ENCODE measurements at regions not wholly inside any gene's neighbourhood (a gene's known extent, or its start where the extent isn't known, plus 50 kb on each side); places are given as distances from the start of the nearest gene placed in this dataset.
"Not testable (repeated sequence)": the region's sequence is repeated elsewhere in the genome, so short reads cannot be mapped to it uniquely, and the experiment has no call there.

DNA sequence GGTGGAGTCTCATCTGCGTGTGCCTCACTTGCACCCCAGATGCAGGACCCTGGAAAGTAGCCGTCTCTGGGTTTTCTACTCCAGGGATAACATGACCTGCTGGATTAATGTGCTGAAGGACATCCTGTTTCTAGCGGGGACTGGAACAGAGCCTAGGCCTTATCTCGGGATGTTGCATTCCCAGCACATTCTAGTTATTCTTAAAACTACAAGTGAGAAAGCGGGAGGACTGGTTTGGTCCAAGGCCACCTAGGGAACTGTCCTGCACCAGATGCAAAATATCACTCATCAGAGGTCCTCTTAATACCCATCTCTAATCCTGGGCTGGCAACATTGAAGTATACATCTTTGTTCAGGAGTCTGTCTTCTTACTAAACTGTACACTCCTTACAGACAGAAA is 179.9 kb downstream of the ZC3H11B start:
- no peak for DNase-seq (ENCODE audit: low read depth in 2 of 2)

DNA sequence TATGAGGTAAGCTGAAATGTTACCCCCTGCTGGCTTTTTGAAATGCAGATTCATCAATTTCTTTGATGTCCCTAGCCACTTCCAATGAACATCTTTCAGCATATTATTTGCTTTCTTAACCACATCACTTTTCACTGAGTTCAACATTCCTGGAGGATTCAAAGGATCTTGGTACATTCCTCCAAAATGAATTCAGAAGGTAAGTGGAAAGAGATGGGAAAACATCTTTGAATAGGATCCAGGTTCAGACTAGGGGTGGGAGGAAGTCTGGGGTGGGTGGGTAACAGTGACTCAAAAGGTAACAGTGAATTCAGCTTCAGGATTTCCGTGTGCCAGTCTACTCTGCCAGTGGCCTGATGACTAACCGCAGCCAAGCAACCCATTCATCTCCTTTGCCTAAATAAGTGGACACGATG is 180.7 kb downstream of the ZC3H11B start:
- no peak for DNase-seq (ENCODE audit: low read depth in 2 of 2)

DNA sequence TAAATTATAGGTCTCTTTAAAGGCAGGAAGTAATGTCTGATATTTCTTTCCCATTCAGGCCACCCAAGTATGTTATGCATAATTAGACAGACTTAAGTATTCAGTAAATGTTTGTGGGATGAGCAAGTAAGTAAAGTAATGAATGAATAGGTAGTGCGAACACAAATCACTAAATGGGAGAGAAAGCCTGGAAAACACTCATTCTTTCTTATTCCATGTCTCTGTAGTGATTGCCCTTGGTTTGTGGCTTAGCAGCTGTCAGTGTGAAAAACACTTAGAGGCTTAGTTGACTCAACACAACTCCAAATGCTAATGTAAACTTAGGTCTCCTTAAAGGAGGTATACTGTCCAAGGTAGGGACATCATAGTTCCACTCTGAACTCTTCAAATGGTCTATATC is 182.5 kb downstream of the ZC3H11B start:
- DNase-seq (ENCODE audit: low read depth in 2 of 2): no peak

DNA sequence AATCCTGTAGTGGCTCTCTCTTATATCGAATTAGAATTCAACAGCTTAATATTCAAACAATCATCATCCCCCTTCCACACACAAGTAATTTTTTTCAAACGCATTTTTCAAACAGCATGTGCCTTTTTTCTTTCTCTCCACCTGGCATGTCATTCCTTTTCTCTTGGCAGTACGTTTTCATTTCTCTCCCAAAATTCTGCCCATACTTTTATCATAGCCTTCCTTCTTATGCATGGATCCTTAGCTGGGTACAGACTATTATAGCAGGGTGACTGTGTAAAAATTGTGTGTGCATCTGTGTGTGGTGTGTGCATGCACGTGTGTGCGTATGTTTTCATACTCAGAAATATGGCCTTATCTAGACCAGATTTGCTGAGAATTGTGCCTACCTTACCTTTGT is 184.3 kb downstream of the ZC3H11B start:
- DNase-seq (ENCODE audit: low read depth in 2 of 2): no peak

DNA sequence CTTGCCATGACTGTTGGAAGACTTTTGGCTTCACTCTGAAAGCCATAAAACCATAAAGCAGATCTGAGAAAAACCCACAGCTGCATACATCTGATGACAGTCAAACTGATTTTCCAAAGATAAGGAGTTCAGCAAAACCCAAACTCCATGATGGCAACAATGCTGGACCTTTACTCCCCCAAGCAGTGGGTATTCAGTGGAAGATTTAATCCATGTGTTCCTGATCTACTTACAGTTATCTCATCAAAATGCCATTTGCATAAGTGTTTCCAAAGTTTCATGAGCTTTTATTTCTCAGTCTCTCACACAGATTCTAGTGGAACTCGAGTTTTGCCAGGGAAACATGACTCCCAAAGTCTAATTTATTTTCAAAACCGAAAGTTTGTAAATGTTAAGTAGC is 184.9 kb downstream of the ZC3H11B start:
- DNase-seq (ENCODE audit: low read depth in 2 of 2): peak; percentile 25 to 34

DNA sequence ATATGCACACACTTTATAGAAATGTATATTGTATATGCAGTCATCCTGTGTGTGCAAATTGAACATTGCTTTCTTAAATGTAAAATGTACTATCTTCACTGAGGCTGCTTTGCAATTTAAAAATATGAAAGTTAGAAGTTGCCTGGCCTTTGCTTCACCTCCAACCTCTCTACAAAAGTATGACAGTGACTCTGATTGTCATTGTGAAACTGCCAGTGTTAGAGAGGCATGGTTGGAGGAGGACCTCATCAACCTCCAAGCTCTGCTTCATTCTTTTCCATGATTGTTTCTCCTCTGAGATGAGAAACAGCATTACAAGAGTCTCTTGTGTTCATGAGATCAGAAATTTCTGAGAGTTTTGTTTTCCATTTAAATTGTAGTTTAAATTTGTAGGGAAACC is 185.5 kb downstream of the ZC3H11B start:
- DNase-seq (ENCODE audit: low read depth in 2 of 2): no peak

DNA sequence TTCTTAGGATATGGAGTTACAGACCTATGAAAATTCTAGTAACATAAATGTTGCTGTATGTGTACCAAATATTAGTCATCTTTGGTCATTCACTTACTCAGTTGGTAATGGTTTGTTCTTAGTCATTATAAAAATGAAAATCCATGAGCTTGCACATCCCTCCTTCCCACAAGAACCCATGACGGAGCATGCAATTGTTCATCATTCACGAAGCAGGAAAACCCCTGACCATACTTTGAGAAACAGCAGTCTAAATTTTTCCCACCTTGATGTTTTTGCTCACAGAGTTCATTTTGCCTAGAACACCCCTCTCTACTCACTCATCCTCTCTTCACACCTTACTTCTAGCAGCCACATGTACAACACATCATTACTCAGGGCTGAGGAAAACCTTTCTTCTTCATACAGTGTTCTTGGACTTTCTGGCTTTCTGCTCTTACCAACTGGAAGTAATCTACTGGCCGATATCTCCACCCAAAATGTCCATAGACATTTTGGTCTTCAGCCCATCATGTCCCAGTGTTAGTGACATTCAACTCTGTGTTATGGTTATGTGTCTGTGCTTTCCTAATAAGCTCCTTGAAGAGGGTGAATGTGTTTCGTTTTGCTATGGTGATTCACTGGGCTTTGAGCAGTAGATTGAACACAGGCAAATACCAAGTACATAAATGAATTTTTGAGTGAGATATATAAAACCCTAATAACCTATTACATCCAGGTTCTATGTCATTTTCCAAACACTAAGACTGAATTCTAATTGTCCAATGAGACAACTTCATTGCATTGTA is 189.9 kb downstream of the ZC3H11B start:
- DNase-seq (ENCODE audit: low read depth in 2 of 2): no peak

DNA sequence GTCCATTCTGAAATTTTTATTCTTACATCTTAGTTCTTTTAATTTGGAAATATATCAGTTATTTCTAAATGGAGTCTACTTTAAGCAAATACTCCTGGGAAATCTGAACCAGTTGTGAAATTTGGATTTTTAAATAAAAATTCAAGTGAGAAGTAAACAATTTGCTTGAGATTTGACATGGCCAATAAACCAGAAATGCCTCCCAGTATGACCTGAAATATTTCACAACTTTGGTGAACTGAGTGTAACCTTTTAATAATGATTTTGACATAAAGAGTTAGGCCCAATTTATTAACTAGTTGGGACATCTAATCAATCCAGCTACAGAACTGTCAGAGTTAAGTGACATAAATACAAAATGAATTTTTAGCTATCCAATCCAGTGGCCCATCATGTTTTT is 192.0 kb downstream of the ZC3H11B start:
- no peak for DNase-seq (ENCODE audit: low read depth in 2 of 2)

DNA sequence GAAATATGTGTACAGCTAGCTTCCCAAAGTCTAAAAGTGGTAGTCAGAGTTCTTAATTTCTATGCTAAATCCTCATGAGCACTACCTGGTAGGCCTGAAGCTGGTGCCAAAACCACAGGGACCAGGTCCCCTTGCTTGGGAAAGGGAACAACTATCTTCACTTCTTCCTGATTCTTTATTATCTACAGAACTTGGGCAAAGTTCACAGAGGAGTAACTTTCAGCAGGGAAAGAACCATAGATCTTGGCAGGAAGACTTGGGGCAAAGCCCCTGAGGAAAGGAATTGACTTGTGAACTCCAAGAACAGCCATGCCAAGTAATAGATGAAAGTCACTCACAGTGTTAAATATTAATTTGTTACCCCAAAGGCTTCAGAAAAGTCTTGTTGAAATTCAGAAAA is 193.0 kb downstream of the ZC3H11B start:
- DNase-seq (ENCODE audit: low read depth in 2 of 2): no peak

DNA sequence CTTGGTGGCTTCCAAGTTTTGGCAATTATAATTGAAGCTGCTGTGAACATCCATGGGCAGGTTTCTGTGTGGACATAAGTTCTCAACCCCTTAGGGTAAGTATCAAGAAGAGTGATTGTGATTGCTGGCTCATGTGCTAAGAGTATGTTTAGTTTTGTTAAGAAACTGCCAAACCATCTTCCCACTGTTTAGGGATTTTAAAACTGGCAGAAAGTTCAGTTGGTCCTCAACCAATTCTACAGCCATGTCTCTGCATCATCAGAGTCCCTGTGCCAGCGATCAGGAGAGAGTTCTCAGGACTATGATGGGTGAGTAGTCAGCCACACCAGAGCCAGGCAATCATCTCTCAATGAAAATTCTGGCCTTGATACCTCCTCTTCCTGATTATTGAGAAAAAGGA is 193.8 kb downstream of the ZC3H11B start:
- DNase-seq (ENCODE audit: low read depth in 2 of 2): no peak

DNA sequence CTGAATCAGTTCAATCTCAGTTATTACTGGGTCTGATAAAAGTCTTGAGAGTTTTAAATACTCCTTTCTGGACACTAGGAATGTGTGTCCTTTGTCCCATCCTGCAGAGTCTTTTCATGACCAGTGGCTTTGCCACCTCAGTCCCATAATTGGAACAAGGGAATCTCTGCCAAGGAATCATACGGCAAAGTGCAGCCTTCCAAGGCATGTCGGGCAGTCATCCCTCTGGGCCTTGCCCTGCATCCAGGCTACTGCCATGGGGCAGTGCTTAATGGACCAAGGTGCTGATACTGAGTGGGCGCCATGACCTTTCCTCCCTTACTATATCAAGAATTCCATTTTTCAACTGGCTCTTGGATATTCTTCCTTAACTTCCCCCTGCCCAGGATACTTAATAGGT is 195.3 kb downstream of the ZC3H11B start:
- DNase-seq (ENCODE audit: low read depth in 2 of 2): no peak

DNA sequence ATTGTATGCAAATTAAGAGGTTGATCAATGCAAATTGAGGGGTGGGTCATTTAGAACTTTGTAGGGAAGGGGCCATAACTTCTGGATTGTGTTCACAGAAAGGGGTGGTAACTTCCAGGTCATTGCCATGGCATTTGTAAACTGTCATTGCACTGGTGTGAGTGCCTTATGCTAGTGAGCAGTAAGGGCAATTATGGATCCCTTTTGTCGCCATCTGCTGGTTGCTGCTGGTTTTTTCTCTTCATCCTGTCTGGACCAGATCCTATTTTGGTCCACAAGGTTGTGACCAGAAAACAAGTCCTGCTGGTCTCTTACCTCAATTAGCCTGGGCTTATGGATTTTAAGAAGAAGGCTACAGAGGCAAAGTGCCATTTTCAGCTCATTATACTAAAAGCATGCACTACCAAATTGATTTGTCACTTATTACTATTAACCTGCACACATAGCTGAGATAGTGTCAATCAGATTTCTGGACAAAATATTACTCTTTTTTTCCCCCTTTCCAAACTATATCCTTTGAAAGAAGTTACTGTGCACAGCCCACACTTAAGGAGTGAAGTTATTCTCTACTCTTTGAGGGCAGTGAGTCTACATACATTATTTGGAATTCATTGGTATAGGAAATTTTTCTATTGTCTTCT is 196.2 kb downstream of the ZC3H11B start:
- no peak for DNase-seq (ENCODE audit: low read depth in 2 of 2)

DNA sequence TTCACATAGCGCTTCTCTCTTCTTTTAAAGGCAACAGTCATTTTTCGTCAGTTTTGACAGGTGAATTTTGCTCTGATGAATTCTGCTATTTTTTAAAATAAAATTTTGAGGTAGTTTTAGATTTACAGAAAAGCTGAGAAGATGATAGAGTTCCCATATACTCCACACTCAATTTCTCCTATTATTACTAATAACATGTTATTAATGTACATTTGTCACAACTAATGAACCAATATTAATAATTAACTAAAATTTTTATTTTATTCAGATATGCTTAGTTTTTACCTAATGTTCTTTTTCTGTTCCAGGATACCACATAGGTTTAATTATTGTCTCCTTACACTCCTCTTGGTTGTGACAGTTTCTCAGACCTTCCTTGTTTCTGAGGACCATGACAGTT is 197.0 kb downstream of the ZC3H11B start:
- no peak for DNase-seq (ENCODE audit: low read depth in 2 of 2)

DNA sequence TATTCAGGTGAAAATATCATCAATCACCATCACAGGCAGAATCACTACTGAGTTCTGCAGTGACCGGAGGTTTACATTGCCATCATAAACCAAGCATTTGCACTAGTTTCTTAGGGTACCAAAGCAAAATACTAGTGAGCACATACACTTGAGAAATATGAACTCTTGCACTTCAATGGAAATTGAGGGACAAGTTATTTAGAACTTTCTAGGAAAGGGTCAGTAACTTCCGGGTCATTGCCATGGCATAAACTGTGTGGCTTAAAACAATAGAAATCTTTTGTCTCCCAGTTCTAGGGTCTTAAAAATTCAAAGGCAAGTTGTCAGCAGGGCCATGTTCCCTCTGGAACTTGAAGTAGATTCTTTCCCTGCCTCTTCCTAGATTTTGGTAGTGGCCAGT is 197.5 kb downstream of the ZC3H11B start:
- DNase-seq (ENCODE audit: low read depth in 2 of 2): no peak

DNA sequence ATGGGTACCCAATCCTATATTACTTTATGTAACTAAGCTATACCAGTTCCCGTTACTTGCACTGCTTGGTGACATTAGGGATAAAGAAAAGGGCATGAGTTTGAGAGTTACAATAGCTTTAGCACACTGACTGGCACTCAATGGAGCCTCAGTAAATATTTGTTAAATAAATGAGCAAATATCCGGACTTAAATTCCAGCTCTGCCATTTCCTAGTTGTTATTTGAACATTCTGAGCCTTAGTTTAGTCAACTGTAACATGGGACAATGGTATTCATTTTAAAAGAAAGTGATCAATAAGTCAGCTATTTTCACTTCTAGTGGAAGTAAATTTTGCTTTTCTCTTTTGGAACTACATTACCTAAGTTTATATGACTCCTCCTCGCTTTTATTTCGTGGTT is 198.7 kb downstream of the ZC3H11B start:
- no peak for DNase-seq (ENCODE audit: low read depth in 2 of 2)

DNA sequence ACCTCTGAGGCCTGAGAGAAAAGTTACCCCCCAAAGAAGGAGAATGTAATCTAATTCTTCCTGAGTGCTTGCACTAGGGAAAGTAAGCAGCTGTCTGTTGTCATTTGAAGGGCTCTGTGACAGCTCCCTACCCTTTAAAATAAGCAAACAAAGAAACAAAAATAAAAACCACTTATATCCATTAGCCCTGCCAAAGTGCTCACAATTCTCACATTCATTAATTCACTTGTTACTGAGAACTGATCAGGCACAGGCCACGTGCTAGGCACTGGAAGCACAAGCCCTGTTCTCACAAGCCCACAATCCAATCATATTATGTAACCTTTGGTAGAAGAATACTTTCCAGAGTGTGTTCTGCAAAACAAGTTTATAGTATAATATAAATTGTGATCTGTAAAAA is 199.4 kb downstream of the ZC3H11B start:
- no peak for DNase-seq (ENCODE audit: low read depth in 2 of 2)

DNA sequence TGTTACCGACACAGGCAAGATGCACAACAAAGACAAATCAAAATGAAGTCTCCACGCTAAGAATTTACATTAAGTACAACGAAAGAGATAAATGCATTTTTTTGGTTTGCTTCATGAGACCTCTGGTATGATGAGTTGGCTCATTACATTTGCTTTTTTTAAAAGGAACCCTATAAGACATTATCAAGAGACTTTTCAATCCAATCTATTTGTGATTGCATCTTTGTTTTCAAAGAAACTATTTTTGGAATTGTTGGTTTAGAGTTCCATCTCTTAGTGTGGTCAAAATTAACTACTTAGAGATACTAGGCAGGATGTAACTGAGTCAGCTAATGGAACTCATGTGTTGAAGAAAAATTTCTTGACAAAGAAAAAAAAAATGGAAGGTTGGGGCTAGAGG is 200.1 kb downstream of the ZC3H11B start:
- peak; percentile 64 to 70 for DNase-seq (ENCODE audit: low read depth in 2 of 2)

DNA sequence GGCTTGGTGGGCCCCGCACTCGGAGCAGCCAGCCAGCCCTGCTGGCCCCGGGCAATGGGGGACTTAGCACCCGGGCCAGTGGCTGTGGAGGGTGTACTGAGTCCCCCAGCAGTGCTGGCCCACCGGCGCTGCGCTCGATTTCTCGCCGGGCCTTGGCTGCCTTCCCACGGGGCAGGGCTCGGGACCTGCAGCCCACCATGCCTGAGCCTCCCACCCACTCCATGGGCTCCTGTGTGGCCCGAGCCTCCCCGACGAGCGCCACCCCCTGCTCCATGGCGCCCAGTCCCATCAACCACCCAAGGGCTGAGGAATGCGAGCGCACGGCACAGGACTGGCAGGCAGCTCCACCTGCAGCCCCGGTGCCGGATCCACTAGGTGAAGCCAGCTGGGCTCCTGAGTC is 202.2 kb downstream of the ZC3H11B start:
- not testable (repeated sequence) for DNase-seq (ENCODE audit: low read depth in 2 of 2)

DNA sequence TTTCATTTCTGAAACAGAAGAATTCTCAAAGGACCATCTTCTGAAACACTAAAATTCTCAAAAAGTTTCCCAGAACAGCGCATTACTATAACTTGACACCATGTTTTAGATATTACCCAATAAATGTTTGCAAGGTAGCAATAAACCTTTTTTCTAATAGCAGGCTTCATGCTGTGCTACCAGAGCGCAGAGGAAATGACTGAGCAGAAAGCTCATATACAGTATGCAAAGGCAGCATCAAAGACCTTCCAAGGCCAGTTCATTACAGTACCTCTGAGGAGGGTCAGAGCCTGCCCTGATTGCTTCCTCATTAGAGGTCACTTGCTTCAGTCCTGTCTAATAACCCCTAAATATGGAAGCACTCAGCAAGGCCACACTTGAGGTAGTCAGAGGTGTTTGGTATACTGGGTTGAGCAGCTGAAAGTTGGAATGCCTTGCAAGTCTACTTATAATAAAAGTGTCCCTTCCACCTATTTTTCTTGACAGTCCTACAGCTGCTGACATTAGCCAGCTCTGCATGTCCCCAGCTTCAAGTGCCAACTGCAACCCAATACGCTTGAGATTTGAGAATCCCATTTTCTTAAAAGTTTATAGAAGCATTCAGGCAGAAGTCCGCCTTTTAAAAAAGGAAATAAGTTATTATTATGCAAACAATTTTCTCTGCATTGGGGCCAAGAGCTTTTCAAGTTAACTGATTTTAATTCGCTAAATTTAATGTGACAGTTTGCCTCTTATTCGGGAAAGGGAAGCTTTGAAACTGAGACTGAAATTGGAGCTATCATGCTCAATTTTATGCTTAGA is 207.2 kb downstream of the ZC3H11B start:
- DNase-seq (ENCODE audit: low read depth in 2 of 2): no peak

DNA sequence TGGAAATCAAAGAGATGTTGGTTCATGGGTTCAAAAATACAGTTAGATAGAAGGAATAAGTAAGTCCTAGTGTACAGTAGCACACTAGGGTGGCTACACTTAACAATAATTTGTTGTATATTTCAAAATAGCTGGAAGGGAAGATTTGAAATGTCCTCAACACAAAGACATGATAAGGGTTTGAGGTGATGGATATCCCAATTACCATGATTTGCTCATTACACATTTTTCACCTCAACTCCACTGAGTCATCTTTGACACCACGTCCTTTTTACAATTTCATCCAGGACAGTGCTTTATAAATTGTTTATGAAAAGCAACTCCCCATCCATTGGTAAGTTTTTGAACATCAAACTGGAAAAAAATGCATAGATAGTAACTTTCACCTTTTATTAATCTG is 208.3 kb downstream of the ZC3H11B start:
- DNase-seq (ENCODE audit: low read depth in 2 of 2): no peak

DNA sequence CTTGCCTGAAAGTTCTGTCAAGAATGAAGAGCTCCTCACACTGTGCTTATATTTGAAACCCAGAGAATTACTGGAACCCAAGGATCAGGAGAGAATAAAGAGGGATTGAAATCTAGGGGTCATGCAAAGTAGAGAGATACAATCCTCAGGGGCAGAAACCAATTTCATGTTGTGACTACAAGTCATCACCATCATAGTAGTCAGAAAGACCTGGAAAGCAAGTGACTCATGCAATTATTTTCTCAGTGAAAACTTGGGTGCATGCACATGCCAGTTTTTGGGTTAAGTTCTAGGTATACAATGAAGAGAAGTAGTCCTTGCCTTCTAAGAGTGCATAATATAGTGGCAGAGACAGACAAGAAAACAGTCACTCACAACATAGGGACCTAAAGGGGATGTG is 210.0 kb downstream of the ZC3H11B start:
- DNase-seq (ENCODE audit: low read depth in 2 of 2): no peak

DNA sequence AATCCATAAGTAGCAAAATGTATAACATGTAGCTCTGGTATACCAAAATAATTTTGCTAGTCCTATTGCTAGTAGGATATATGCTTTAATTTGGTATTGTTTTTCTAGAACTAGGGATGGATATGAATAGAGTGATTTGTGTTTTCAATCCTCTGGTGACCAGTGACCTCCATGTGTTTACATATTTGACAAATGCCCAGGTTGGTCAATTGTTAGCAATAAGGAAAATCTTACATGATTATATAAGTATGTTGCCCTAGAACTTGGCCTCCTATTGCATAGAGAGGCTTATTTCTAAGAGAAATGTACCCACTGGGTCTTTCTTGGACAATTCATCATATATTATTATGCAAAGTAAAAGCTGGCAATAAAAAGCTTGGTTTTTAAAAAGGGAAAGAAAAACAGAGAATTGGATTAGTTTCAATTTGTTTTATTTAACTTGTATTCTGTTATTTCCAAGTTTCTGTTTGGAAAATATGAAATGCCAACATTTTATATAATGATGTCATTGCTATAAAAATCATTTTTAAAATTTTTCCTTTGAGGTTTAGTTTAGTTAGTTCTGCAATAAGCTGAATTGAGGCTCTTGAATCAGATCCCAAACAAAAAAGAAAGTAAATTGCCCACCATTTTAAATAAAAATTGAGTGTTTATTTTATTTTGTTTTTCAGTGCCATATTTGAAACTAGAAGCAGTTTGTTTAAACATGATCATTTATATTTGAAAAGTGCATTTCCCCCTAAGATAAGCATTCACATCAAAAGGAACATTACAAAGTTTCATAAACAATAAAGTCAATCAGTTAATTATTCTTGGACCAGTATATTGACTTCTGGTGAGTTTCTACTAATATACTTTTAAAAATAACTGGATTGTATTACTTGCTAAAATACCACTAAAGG is 210.9 kb downstream of the ZC3H11B start:
- DNase-seq (ENCODE audit: low read depth in 2 of 2): no peak
